Liver (tissue), 8 donors: ENCODE measurements at regions not wholly inside any gene's neighbourhood (a gene's known extent, or its start where the extent isn't known, plus 50 kb on each side); places are given as distances from the start of the nearest gene placed in this dataset.

Source experiments
- DNase-seq: peaks from one replicate; pipeline ENCODE4 v3.0.0-alpha.2; 2017; ENCODE audit warnings: low spot score
- H3K27ac ChIP-seq, 2 donors: one replicate each; pipeline ENCODE4 v1.7.0; 2013; ENCODE audit warnings: inconsistent platforms in 2 of 2, low read length in 2 of 2, control low read depth in 1 of 2, low read depth in 1 of 2, mild to moderate bottlenecking in 1 of 2
- H3K27me3 ChIP-seq, 4 donors: one replicate each; pipeline versions ENCODE4 v1.6.1 to v1.7.0; 2013; ENCODE audit warnings: low read length in 3 of 4, inconsistent platforms in 1 of 4, mild to moderate bottlenecking in 1 of 4, moderate library complexity in 1 of 4; ENCODE audit not compliant: control insufficient read depth in 4 of 4, insufficient read depth in 4 of 4
- H3K36me3 ChIP-seq, 4 donors: one replicate each; pipeline versions ENCODE4 v1.6.1 to v1.7.0; 2013; ENCODE audit warnings: low read length in 3 of 4, mild to moderate bottlenecking in 3 of 4, low read depth in 1 of 4, moderate library complexity in 1 of 4; ENCODE audit not compliant: control insufficient read depth in 4 of 4, insufficient read depth in 3 of 4
- H3K4me1 ChIP-seq, 4 donors: one replicate each; pipeline versions ENCODE4 v1.6.1 to v1.7.0; 2013; ENCODE audit warnings: low read length in 3 of 4, mild to moderate bottlenecking in 3 of 4, moderate library complexity in 1 of 4; ENCODE audit not compliant: control insufficient read depth in 4 of 4, insufficient read depth in 4 of 4
- H3K4me3 ChIP-seq, 3 donors: one replicate each; pipeline versions ENCODE4 v1.6.1 to v1.7.0; 2013; ENCODE audit warnings: low read length in 3 of 3, control low read depth in 1 of 3, low read depth in 1 of 3, mild to moderate bottlenecking in 1 of 3
- H3K9ac ChIP-seq, 2 donors: one replicate each; pipeline ENCODE4 v1.7.0; 2013; ENCODE audit warnings: low read length in 2 of 2, mild to moderate bottlenecking in 2 of 2, moderate library complexity in 2 of 2, control low read depth in 1 of 2, low read depth in 1 of 2
- H3K9me3 ChIP-seq, 4 donors: one replicate each; pipeline versions ENCODE4 v1.6.1 to v1.7.0; 2013; ENCODE audit warnings: low read length in 3 of 4; ENCODE audit not compliant: control insufficient read depth in 4 of 4
- EGR1 ChIP-seq, 2 donors: IDR thresholded peaks; 2 replicates each; pipeline ENCODE4 v1.6.1; 2016 to 2018; ENCODE audit warnings: antibody characterized with exemption in 2 of 2, low read depth in 2 of 2
- FOXA1 ChIP-seq: IDR thresholded peaks from 2 replicates; pipeline ENCODE4 v1.6.1; 2016; ENCODE audit warnings: antibody characterized with exemption
- GABPA ChIP-seq, 2 donors: IDR thresholded peaks in 1 of 2; conservative IDR thresholded peaks in 1 of 2; 2 replicates each; pipeline ENCODE4 v1.6.1; 2016; ENCODE audit warnings: antibody characterized with exemption in 2 of 2, mild to moderate bottlenecking in 1 of 2, moderate library complexity in 1 of 2
- HNF4A ChIP-seq, 2 donors: conservative IDR thresholded peaks; 2 replicates each; pipeline ENCODE4 v1.6.1; 2016; ENCODE audit warnings: antibody characterized with exemption in 2 of 2, mild to moderate bottlenecking in 2 of 2
- NR2F2 ChIP-seq: IDR thresholded peaks from 2 replicates; pipeline ENCODE4 v1.6.1; 2016; ENCODE audit warnings: antibody characterized with exemption
- RAD21 ChIP-seq, 2 donors: IDR thresholded peaks; 2 replicates each; pipeline ENCODE4 v1.6.1; 2016; ENCODE audit warnings: antibody characterized with exemption in 2 of 2, mild to moderate bottlenecking in 2 of 2
- RXRA ChIP-seq, 2 donors: IDR thresholded peaks; 2 replicates each; pipeline ENCODE4 v1.6.1; 2017 to 2018; ENCODE audit warnings: antibody characterized with exemption in 2 of 2, mild to moderate bottlenecking in 1 of 2
- SP1 ChIP-seq: IDR thresholded peaks from 2 replicates; pipeline ENCODE4 v1.6.1; 2018; ENCODE audit warnings: antibody characterized with exemption, mild to moderate bottlenecking
- WGBS: extraction: QIAGEN DNeasy Blood & Tissue Kit; methylation state at CpG from one replicate; pipeline ENCODE4 v1.1.7; 2013; 5-methylcytosine and 5-hydroxymethylcytosine counted together
- TF ChIP-seq, protein P1 (sequence below): fragments of 150-350 bp; IDR thresholded peaks from 2 replicates; pipeline ENCODE4 v1.5.1; 2017; ENCODE audit warnings: improper control_type of control experiment, low read depth, low read length; ENCODE audit not compliant: missing input control
- TF ChIP-seq, protein P2 (sequence below): IDR thresholded peaks from 2 replicates; pipeline ENCODE4 v1.6.1; 2016; ENCODE audit warnings: antibody characterized with exemption
- TF ChIP-seq, protein P3 (sequence below): IDR thresholded peaks from 2 replicates; pipeline ENCODE4 v1.6.1; 2016; ENCODE audit warnings: antibody characterized with exemption
- donor health status: healthy.
- donor health status: healthy.
- donor health status: healthy.
- donor health status: healthy.
- donor health status: healthy.

DNA sequence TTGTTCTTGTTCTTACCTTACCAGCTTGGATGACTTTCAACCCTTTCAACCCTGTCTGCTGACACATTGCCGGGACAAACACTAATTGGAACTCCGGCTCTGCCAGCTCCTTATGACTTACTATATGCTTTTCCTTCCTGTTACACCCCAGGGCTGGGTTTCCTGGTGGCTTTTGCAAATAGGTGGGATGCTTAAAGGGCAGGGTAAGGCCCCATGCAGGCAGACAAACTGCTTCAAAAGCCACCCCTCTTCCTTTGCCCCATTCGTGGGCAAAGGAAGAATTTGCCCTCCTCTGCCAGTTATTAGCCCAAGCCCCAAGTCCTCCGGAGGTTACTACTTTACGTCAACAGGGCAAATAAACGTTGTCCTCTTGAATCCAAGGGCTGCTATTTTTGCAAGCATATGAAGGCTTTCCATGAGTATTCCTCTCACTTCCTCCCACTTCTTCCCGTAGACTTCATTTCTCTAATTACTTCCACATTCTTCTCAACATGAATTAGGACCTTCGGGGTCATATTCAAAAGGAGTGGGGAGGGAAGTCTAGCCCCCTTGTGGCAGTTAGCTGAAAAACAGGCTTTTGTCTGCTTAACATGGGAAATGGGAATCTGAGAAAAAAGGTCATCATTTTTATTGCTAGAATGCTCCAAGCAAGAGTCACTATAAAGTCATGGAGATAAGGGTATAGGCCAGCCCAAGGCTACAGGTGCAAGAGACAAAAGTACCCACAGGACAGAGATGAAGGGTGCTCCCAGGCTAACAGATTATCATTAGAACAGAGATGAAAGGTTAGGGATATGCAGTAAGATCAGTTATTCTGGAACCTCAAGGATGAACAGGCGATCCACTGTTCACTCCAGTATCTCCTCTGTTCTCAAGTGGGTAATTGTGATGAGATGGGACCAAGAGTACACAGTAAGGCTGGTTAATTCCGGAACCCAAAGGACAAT, 56.3 kb upstream of the FSTL1 start:
- H3K9ac ChIP-seq, result no peak overlapping the region
- H3K4me3 ChIP-seq, result no peak overlapping the region
- DNase-seq, result no peak
- 59% methylated on average over 10 of the region's 10 CpGs for WGBS
- no peaks in the 10 kb centered on the region for H3K9me3 ChIP-seq
- H3K4me1 ChIP-seq, result peaks cover 0 to 2% (median under 1%) of the 10 kb centered on the region in 4 donors
- H3K27me3 ChIP-seq, result no peaks in the 10 kb centered on the region
- no peak overlapping the region for H3K27ac ChIP-seq
- TF ChIP-seq, protein P1, sequence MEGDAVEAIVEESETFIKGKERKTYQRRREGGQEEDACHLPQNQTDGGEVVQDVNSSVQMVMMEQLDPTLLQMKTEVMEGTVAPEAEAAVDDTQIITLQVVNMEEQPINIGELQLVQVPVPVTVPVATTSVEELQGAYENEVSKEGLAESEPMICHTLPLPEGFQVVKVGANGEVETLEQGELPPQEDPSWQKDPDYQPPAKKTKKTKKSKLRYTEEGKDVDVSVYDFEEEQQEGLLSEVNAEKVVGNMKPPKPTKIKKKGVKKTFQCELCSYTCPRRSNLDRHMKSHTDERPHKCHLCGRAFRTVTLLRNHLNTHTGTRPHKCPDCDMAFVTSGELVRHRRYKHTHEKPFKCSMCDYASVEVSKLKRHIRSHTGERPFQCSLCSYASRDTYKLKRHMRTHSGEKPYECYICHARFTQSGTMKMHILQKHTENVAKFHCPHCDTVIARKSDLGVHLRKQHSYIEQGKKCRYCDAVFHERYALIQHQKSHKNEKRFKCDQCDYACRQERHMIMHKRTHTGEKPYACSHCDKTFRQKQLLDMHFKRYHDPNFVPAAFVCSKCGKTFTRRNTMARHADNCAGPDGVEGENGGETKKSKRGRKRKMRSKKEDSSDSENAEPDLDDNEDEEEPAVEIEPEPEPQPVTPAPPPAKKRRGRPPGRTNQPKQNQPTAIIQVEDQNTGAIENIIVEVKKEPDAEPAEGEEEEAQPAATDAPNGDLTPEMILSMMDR, result peak; percentile 62
- TF ChIP-seq NR2F2 (peak; percentile 58), RAD21 (IDR thresholded peaks at IDR 0.05) (peak; percentile 70 to 82), EGR1 (IDR thresholded peaks at IDR 0.05; ENCODE audit: low read depth in 2 of 2) (no peak), HNF4A (conservative IDR thresholded peaks at IDR 0.05) (no peak), GABPA (IDR thresholded peaks at IDR 0.05 in 1 of 2, conservative IDR thresholded peaks at IDR 0.05 in 1 of 2) (no peak), RXRA (IDR thresholded peaks at IDR 0.05) (no peak)
- no peaks in the 10 kb centered on the region for H3K36me3 ChIP-seq

DNA sequence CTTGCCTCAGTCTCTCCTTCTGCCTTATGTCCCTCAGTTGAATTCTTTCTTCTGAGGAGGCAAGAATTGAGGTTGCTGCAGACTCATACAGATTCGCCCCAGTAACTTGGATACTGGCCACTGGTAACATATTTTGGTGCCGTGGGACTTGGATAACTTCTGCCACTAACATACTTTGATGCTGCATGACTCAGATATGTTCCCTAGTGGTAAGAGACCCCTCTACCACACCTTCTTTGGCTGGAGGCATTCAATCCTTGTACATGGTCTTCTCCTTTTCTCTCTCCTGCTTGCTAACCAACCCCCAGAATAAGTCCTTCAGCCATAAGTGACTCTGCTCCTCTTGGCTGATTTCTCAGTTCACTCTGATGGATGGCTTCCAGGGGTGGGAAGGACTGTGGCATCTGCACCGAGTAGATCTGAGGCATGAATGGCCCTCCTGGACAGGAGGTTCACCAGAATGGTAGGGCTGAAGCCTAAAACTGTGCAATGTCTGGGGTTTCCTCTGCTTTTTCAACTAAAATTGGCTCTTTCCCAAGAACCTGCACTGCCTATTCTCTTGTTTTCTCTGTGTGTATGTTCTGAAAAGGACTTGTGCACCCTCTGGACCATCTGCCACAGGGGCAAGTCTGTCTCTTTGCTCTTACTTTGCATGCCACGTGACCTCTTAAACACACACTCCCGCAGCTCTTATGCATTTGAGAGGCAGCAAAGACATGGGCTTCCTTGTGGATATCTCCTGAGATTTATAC, 55.5 kb upstream of the FSTL1 start:
- H3K4me3 ChIP-seq, result no peak overlapping the region
- no peaks in the 10 kb centered on the region for H3K36me3 ChIP-seq
- 70% methylated on average over 5 of the region's 5 CpGs for WGBS
- H3K9ac ChIP-seq, result no peak overlapping the region
- no peaks in the 10 kb centered on the region for H3K9me3 ChIP-seq
- TF ChIP-seq, protein P2, sequence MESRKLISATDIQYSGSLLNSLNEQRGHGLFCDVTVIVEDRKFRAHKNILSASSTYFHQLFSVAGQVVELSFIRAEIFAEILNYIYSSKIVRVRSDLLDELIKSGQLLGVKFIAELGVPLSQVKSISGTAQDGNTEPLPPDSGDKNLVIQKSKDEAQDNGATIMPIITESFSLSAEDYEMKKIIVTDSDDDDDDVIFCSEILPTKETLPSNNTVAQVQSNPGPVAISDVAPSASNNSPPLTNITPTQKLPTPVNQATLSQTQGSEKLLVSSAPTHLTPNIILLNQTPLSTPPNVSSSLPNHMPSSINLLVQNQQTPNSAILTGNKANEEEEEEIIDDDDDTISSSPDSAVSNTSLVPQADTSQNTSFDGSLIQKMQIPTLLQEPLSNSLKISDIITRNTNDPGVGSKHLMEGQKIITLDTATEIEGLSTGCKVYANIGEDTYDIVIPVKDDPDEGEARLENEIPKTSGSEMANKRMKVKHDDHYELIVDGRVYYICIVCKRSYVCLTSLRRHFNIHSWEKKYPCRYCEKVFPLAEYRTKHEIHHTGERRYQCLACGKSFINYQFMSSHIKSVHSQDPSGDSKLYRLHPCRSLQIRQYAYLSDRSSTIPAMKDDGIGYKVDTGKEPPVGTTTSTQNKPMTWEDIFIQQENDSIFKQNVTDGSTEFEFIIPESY, result no peak
- TF ChIP-seq, protein P1, result no peak
- TF ChIP-seq RAD21 (IDR thresholded peaks at IDR 0.05), result no peak
- no peak for TF ChIP-seq FOXA1
- TF ChIP-seq, protein P3, sequence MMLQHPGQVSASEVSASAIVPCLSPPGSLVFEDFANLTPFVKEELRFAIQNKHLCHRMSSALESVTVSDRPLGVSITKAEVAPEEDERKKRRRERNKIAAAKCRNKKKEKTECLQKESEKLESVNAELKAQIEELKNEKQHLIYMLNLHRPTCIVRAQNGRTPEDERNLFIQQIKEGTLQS, result no peak
- no peak for TF ChIP-seq SP1
- no peaks in the 10 kb centered on the region for H3K27me3 ChIP-seq
- H3K27ac ChIP-seq, result no peak overlapping the region
- H3K4me1 ChIP-seq, result peaks cover 0 to 2% (median under 1%) of the 10 kb centered on the region in 4 donors
- DNase-seq, result no peak
